PC-3 (cell line): ENCODE measurements at regions not wholly inside any gene's neighbourhood (a gene's known extent, or its start where the extent isn't known, plus 50 kb on each side); places are given as distances from the start of the nearest gene placed in this dataset.

Experiments used
- ATAC-seq: fragments of 200-7000 bp; cut with Tn5 transposase; 2 replicates; pipeline ENCODE4 v1.9.1; 2020; ENCODE audit warnings: mild to moderate bottlenecking, moderate library complexity
- BruUV-seq: library from RNA; stranded (reverse); fragments of 400-500 nt; replicated peaks from 2 replicates; lab custom pipeline; 2021; lab: Mats Ljungman, UMichigan
- CTCF ChIA-PET: fragments of 300-600 bp; sonication (Branson Sonifier 250); formaldehyde crosslinking; loops from one replicate; lab custom pipeline; 2022; ENCODE audit warnings: antibody characterized with exemption; lab: Charles Lee
- POLR2A ChIA-PET: fragments of 300-600 bp; sonication (Branson Sonifier 250); formaldehyde crosslinking; loops from one replicate; lab custom pipeline; 2022; ENCODE audit warnings: antibody characterized with exemption; ENCODE audit not compliant: unreplicated experiment; lab: Charles Lee
- DNase-seq: peaks from one replicate; pipeline ENCODE4 v3.0.0-alpha.2; 2015
- H2AFZ ChIP-seq: fragments of 300-600 bp; sonication (generic); 2 replicates; pipeline ENCODE4 v1.6.0; 2016; ENCODE audit warnings: antibody characterized with exemption, low read length
- H3F3A ChIP-seq: fragments of 300-600 bp; sonication (generic); one replicate; pipeline ENCODE4 v1.6.0; 2017; ENCODE audit warnings: antibody characterized with exemption, low read length, control low read depth, mild to moderate bottlenecking; ENCODE audit not compliant: unreplicated experiment
- H3K27ac ChIP-seq: fragments of 300-600 bp; sonication (generic); 2 replicates; pipeline ENCODE4 v1.5.1; 2016; ENCODE audit warnings: mild to moderate bottlenecking, low read length
- H3K27me3 ChIP-seq: fragments of 300-600 bp; sonication (generic); 2 replicates; pipeline ENCODE4 v1.6.1; 2016; ENCODE audit warnings: low read length, mixed read lengths
- H3K36me3 ChIP-seq: fragments of 300-600 bp; sonication (generic); 2 replicates; pipeline ENCODE4 v1.6.1; 2016; ENCODE audit warnings: low read depth, mixed run types, low read length, mixed read lengths
- H3K4me1 ChIP-seq: fragments of 300-600 bp; sonication (generic); 2 replicates; pipeline ENCODE4 v1.5.1; 2016; ENCODE audit warnings: low read length; ENCODE audit not compliant: insufficient read depth
- H3K4me2 ChIP-seq: fragments of 300-600 bp; sonication (generic); 2 replicates; pipeline ENCODE4 v1.6.0; 2016; ENCODE audit warnings: low read length
- H3K4me3 ChIP-seq: fragments of 300-600 bp; sonication (generic); 2 replicates; pipeline ENCODE4 v1.5.1; 2016; ENCODE audit warnings: mild to moderate bottlenecking, low read length, mixed read lengths
- H3K79me2 ChIP-seq: fragments of 300-600 bp; sonication (generic); 2 replicates; pipeline ENCODE4 v1.6.1; 2017; ENCODE audit warnings: low read length, mixed read lengths
- H3K9ac ChIP-seq: fragments of 300-600 bp; sonication (generic); 2 replicates; pipeline ENCODE4 v1.6.0; 2016; ENCODE audit warnings: mild to moderate bottlenecking, low read length
- H3K9me2 ChIP-seq: fragments of 300-600 bp; sonication (generic); replicated peaks from 2 replicates; pipeline ENCODE4 v1.6.1; 2016; ENCODE audit warnings: mixed run types, low read length, mixed read lengths
- H3K9me3 ChIP-seq: fragments of 300-600 bp; sonication (generic); 2 replicates; pipeline ENCODE4 v1.6.1; 2016; ENCODE audit warnings: low read length, mixed read lengths
- H4K20me1 ChIP-seq: fragments of 300-600 bp; sonication (generic); 2 replicates; pipeline ENCODE4 v1.6.1; 2016; ENCODE audit warnings: low read length, mixed read lengths
- CTCF ChIP-seq: fragments of 300-600 bp; sonication (generic); conservative IDR thresholded peaks from 2 replicates; pipeline ENCODE4 v1.5.1; 2017; ENCODE audit warnings: antibody characterized with exemption, low read depth, mild to moderate bottlenecking, low read length
- EZH2 ChIP-seq: fragments of 300-600 bp; sonication (generic); IDR thresholded peaks from one replicate; pipeline ENCODE4 v1.6.1; 2017; ENCODE audit warnings: antibody characterized with exemption, mild to moderate bottlenecking, low read length; ENCODE audit not compliant: unreplicated experiment
- EZH2phosphoT487 ChIP-seq: fragments of 300-600 bp; sonication (generic); IDR thresholded peaks from 2 replicates; pipeline ENCODE4 v1.6.1; 2018; ENCODE audit warnings: mild to moderate bottlenecking, antibody characterized with exemption, low read length, borderline replicate concordance
- intact Hi-C: fragments of 100-400 bp; cut with micrococcal nuclease; formaldehyde crosslinking; loops from 2 replicates; pipeline ENCODE4 v1.9.0; 2023

DNA sequence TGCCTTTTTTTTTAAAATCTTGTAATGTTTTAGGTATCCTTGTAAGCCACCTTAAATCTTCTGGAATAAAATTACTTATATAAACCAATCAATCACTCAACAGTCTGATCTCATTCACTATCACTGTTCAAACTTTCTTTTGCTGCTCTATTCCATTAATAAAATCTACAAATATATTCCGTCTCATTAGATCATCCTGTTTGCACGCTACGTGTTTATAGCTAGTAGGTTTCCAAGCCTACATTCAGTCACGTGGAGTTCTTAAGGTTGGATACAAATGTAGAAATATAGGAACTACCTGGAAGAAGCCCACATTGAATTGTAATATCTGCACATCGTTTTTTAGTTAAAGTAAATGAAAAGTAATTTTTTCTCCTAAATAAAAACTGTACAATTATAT is 274.8 kb upstream of the CNTN4 start:
- ATAC-seq, result no peak
- H3K79me2 ChIP-seq, result no peaks in the 10 kb centered on the region
- no peaks in the 10 kb centered on the region; the same call in 1 of the 2 replicates for H3K36me3 ChIP-seq
- no peaks in the 10 kb centered on the region for H4K20me1 ChIP-seq
- intact Hi-C loops, result no loop called here
- H3K9ac ChIP-seq, result no peak overlapping the region
- H2AFZ ChIP-seq, result no peak overlapping the region
- no peaks in the 10 kb centered on the region for H3K27me3 ChIP-seq
- no peak for TF ChIP-seq CTCF
- no peak for TF ChIP-seq EZH2
- H3K4me2 ChIP-seq, result no peak overlapping the region
- peaks cover 52% of the 10 kb centered on the region; the same call in 1 of the 2 replicates for H3K9me3 ChIP-seq
- DNase-seq, result no peak
- POLR2A ChIA-PET, result no interaction called here
- CTCF ChIA-PET, result no interaction called here
- no peak overlapping the region for H3K27ac ChIP-seq
- no peaks in the 10 kb centered on the region for H3K9me2 ChIP-seq
- no peak overlapping the region for H3K4me3 ChIP-seq
- H3K4me1 ChIP-seq, result no peaks in the 10 kb centered on the region
- no peaks in the 10 kb centered on the region for H3F3A ChIP-seq
- no TSS peak for BruUV-seq

- no TSS peak for BruUV-seq
- POLR2A ChIA-PET, result no interaction called here
- DNase-seq, result no peak
- no peaks in the 10 kb centered on the region for H3K79me2 ChIP-seq
- H3K9ac ChIP-seq, result no peak overlapping the region
- intact Hi-C loops, result no loop called here
- H3K27ac ChIP-seq, result no peak overlapping the region
- no peak for TF ChIP-seq EZH2phosphoT487
- TF ChIP-seq CTCF, result no peak
- no peak for TF ChIP-seq EZH2
- no peak overlapping the region for H3K4me3 ChIP-seq
- H3K36me3 ChIP-seq, result no peaks in the 10 kb centered on the region; the same call in 1 of the 2 replicates
- no peaks in the 10 kb centered on the region for H3K4me1 ChIP-seq
- H3K9me2 ChIP-seq, result no peaks in the 10 kb centered on the region
- no peaks in the 10 kb centered on the region for H3F3A ChIP-seq
- no peaks in the 10 kb centered on the region for H4K20me1 ChIP-seq
- no peak overlapping the region for H3K4me2 ChIP-seq
- CTCF ChIA-PET, result no interaction called here
- H3K9me3 ChIP-seq, result peaks cover 54% of the 10 kb centered on the region
- no peaks in the 10 kb centered on the region for H3K27me3 ChIP-seq
- H2AFZ ChIP-seq, result no peak overlapping the region
- ATAC-seq, result no peak
These were observed 274.3 kb upstream of the CNTN4 start for GRCh38 chr3:1824359-1824758.

- intact Hi-C loops, result no loop called here
- no peaks in the 10 kb centered on the region for H3K79me2 ChIP-seq
- no peak overlapping the region for H2AFZ ChIP-seq
- no peaks in the 10 kb centered on the region; the same call in 1 of the 2 replicates for H3K36me3 ChIP-seq
- no peak overlapping the region for H3K27ac ChIP-seq
- no TSS peak for BruUV-seq
- H3K9me2 ChIP-seq, result no peaks in the 10 kb centered on the region
- no peak overlapping the region for H3K4me2 ChIP-seq
- no peak overlapping the region for H3K9ac ChIP-seq
- H3K9me3 ChIP-seq, result peaks cover 46% of the 10 kb centered on the region; the same call in 1 of the 2 replicates
- CTCF ChIA-PET, result no interaction called here
- POLR2A ChIA-PET, result no interaction called here
- H3F3A ChIP-seq, result no peaks in the 10 kb centered on the region
- no peaks in the 10 kb centered on the region for H3K4me1 ChIP-seq
- H3K4me3 ChIP-seq, result no peak overlapping the region
- TF ChIP-seq EZH2, result no peak
- TF ChIP-seq EZH2phosphoT487, result no peak
- no peak for TF ChIP-seq CTCF
- DNase-seq, result no peak
- no peaks in the 10 kb centered on the region for H3K27me3 ChIP-seq
- H4K20me1 ChIP-seq, result no peaks in the 10 kb centered on the region
- no peak for ATAC-seq
These were observed 270.1 kb upstream of the CNTN4 start for GRCh38 chr3:1828519-1828918.
